GM21360 (cell line): ENCODE measurements at regions not wholly inside any gene's neighbourhood (a gene's known extent, or its start where the extent isn't known, plus 50 kb on each side); places are given as distances from the start of the nearest gene placed in this dataset.
"Not testable (repeated sequence)": the region's sequence is repeated elsewhere in the genome, so short reads cannot be mapped to it uniquely, and the experiment has no call there.

Experiments used
- ATAC-seq: cut with Tn5 transposase; IDR thresholded peaks from one replicate; pipeline ENCODE4 v1.9.1; 2021; ENCODE audit warnings: mild to moderate bottlenecking, moderate library complexity; ENCODE audit not compliant: unreplicated experiment

DNA sequence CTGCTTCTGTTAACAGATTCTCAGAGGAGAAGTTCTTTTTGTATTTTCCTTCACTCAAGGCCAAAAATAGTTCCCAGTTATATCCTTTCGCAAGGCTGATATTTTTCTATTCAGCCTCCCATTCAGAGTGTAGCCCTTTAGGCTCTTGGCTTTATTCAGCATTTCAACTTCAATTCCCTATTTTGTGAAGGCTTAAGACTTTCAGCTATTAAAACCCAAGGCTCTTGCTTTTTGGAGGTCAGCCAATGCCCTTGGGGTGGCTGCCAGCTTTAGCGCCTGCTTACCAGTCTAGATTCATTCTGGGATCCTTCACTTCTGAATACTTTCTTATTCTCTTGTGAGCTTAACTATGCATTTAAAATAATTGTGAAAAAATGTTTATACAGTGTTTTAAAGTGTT is 57.3 kb upstream of the ADGRA3 start:
- no peak for ATAC-seq

DNA sequence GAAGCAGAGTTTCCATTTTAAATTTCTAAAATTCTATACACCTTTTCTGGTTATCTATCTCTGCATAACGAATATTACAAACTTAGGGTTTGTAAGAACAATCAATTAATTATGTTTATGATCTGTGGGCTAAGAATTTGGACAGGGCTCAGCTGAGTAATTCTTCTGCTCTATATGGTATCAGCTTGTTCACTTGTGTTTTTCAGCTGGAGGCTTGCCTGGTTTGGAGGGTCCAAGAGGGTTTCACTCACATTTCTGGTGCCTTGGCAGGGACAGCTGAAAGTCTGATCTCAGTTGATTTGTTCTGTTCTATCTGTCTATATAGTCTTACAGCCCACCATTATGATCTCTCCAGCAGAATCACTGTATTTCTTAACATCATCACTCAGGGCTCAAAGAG is 57.8 kb upstream of the ADGRA3 start:
- ATAC-seq, result no peak

DNA sequence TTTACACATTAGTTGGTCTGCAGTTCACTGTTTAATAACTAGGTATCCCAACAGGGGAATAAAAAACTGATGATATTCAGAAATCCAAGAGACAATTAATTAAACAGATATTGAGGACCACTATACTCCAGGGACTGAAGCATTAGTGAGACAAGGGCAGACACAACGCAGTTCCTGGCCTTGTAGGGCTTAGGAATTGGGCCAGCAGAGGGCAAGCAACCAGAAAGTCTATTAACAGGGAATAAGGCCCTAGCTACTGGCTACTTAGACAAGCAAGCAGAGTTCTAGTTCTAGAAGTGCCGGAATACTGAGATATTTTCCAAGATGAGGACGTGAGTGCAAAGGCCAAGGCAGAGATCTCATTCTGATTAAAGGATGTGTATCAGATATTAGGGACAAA is 58.6 kb upstream of the ADGRA3 start:
- ATAC-seq, result no peak

DNA sequence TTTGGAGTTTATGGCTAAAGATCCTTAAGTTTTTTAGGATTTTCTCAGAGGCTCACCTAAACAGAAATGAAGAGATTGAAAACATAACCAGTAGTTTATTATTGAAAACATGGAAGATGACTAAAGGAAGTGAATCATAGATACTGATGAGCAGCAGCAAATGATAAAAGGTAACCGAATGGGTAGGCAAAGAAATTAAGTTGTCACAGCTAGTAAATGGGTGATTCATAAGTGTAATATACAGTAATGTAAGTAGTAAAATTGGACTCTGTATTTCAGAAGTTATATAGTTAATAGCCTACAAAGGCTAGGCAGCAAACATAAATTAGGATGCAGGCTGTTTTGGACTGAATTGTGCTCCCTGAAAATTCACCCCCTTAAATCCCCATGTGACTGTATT is 59.0 kb upstream of the ADGRA3 start:
- no peak for ATAC-seq

DNA sequence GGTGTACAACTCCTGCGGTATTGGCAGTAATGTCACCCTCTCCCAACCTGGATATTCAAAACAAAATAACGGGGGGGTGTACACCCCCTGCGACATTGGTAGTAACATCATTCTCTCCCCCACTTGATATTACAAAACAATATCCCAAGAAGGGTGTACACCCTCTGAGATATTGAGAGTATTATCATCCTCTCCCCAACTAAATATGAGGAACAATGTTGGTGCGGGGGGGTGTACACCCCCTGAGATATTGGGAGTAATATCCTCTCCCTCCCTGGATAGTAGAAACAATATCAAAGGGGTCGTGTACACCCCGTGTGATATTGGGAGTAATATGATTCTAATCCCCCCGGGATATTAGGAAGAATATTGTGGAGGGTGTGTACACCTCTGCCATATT is 71.4 kb upstream of the ADGRA3 start:
- ATAC-seq, result no peak

DNA sequence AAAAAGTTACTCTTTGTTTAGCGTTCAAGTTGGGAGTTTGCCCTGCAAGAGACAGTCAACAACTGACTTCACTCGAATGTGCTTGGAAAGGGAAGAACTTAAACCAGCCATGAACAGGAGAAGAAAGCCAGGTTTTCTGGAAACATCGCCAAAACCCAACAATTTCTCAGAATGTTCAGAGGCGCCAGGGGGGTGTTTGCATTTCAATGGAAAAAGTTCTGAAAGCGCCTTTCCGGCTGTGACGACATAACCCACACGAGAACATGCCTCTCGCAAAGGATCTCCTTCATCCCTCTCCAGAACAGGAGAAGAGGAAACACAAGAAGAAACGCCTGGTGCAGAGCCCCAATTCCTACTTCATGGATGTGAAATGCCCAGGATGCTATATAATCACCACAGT is 78.1 kb upstream of the ADGRA3 start:
- no peak for ATAC-seq

DNA sequence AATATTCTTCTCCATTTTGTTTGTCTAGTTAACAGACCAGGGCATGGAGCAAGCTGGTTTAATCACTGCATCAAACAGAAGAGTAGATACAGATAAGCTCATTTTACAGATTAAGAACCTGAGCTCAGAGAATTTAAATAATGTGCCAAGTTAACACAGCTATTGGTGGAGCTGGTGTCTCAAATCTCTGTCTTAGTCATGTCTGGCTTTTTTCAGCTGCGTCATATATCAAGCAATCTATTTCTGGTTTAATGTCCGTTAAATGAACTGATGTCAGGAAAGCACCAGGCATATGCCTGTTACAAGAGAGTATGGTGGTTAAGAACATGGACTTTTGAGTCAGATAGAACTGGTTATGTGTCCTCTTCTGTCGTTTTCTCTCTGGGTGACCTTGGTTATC is 79.8 kb upstream of the ADGRA3 start:
- ATAC-seq, result peak; percentile 94

DNA sequence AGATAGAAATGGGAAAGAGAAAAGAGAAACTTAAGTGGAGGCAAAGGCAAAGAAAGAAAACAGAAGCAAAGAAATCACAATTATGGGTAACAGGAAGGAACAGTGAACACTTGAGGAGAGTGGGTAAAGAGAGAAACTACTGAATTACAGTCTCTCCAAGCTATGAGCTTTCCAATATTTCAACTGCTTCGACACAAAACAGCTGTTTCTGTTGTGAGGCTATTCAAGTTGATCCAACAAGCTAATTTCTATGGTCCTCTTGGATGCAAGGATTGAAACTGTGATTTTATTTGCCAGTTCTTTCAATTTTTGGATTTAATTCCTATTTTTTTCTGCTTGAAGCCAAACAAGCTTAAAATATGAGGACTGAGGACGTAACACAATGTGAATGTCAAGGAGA is 80.5 kb upstream of the ADGRA3 start:
- no peak for ATAC-seq

DNA sequence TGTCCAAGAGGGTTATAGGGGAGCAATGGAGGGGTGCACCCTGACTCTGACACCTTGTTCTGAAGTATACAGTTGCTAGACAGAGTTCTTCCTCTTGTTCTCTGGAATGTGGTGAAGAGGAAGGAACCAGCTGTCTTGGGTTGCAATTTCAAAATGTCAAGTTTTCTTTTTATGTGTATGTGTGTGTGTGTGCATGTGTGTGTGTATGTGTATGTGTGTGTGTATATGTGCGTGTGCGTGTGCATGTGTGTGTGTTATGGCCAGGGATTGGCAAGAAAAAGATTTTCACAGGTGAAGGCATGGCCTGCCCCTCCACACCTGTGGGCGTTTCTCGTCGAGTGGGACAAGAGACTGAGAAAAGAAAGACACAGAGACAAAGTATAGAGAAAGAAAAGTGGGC is 81.6 kb upstream of the ADGRA3 start:
- no peak for ATAC-seq

DNA sequence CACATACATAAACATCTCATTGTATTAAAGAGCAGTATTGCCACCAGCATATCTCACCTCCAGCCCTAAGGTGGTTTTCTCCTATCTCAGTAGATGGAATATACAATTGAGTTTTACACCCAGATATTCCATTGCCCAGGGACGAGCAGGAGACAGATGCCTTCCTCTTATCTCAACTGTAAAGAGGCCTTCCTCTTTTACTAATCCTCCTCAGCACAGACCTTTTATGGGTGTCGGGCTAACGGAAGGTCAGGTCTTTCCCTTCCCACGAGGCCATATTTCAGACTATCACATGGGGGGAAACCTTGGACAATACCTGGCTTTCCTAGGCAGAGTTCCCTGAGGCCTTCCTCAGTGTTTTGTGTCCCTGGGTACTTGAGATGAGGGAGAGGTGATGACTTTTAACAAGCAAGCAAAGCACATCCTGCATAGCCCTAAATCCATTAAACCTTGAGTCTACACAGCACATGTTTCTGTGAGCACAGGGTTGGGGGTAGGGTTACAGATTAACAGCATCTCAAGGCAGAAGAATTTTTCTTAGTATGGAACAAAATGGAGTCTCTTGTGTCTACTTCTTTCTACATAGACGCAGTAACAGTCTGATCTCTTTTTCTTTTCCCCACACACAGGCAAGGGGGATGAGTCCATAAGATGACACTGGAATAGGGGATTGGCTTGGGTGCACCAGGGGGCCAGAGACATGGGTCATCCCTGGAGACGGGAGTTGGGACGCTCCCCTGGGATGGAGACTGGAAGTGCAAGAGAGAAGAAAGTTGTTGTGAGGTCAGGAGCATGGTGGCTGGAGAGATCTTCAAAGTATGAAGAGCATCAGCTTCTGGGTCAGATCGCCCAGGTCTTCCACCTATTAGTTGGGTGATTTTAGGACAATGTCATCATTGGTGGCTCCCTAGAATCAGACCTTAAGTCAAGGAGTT is 82.5 kb upstream of the ADGRA3 start:
- ATAC-seq, result not testable (repeated sequence)

DNA sequence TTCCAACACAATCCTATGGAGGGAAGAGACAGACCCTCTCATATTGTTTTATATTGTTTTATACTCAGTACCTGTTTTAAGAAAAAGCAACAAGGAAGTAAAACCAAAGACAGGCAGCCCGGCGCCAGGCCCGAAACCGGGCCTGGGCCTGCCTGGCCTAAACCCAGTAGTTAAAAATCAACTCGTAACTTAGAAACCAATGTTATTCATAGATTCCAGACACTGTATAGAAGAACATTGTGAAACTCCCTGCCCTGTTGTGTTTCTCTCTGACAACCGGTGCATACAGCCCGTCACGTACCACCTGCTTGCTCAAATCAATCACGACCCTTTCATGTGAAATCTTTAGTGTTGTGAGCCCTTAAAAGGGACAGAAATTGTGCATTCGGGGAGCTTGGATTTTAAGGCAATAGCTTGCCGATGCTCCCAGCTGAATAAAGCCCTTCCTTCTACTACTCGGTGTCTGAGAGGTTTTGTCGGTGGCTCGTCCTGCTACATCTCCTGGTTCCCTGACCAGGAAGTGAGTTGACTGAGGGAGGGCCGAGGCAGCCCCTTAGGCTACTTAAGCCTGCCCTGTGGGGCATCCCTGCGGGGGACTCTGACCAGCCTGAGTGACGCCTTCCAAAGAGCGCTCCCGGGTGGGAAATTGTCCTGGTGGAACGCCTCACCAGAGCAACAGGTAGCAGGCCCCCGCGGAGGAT is 83.5 kb upstream of the ADGRA3 start:
- ATAC-seq, result not testable (repeated sequence)

DNA sequence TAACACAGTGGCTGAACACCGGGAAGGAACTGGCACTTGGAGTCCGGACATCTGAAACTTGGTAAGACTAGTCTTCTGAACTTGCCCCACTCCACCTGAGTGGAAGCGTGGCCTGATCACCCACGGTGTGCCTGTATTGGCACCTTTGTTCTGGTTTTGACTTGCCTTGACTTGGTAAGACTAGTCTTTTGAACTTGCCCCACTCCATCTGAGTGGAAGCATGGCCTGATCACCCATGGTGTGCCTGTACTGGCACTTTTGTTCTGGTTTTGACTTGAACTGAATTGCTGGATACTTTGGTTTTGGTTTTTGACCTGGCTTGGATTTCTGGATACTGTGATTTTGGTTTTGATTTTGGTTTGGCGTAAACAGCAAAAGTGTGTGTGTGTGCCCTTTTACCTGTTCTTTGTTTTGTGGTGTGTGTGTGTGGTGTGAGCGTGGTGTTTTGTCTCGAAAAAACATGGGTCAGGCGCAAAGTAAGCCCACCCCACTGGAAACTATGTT is 84.1 kb upstream of the ADGRA3 start:
- not testable (repeated sequence) for ATAC-seq

DNA sequence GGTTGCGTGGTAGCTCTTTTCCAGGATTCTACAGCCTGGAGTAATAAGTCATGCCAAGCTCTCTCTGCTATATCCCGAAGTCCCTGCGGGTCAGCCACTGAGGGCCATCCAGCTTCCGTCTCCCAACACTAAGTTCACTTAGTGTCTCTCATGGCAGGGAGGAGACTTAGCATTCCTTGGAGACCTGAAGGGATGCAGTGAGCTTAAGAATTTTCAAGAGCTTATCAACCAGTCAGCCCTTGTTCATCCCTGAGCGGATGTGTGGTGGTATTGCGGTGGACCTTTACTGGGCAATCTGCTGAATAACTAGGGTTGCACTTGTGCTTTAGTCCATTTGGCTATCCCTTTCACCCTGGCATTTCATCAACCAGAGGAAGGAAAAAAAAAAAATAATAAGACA is 85.8 kb upstream of the ADGRA3 start:
- not testable (repeated sequence) for ATAC-seq

DNA sequence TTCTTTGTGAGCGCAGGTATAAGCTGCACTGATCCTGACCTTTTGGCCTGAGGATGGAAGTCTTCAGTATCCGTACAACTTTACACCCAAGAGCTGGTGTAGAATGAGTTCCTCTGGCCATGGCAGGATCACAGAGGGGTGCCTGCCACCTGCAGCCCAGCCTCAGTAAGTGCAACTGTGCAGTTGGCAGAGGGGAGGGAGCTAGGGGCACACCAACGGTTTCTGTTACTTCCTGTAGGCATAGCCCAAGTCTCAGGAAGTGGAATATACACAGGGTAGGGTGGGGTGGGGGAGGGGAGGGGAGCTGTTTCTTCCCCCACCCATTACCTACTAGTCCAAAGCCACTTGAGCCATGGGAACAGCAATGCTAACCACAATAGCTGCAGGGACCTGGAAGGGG is 85.4 kb upstream of the GBA3 start:
- peak; percentile 95 for ATAC-seq

DNA sequence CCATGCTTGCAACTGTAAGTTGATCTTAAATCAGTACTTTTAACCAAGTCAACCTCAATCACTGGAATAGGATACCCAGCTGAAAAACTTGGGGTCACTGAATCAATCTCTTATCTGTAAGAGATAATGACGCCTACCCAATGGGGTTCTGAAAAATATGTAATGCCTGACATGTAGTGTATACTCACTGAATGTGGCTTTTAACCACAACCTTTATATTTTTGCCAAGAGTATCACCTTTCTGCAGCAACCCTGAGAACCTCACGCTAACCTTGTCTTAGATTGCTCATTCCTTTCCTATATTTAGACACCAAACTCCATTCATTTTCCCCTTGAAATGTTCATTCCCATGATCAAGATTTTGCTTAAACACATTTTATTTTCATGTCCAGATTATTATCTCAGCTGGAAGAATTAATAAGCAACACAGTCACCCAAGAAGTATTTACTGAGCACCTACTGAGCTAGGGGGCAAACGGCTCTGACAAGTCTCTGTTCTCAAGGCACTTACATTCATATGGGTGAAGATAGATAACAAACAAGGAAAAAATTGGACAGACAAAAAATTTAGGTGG is 82.7 kb upstream of the GBA3 start:
- not testable (repeated sequence) for ATAC-seq

DNA sequence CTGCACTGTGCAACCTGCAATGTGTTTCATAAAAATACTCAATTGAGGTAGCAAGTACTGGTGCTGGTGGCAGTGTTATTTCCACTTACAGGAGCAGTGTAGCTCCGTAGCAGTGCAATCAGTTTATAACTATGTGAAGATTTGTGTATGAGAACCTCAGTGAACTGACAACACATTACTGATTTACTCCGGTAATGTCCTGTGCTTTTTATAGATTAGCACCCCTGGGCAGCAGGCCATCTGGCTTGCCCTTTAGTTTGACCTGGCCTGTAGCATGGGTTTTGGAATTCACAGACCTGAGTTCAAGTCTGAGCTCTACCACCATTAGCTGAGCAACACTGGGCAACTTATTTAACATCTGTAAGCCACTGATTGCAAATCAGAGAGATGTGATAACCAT is 78.6 kb upstream of the GBA3 start:
- no peak for ATAC-seq

DNA sequence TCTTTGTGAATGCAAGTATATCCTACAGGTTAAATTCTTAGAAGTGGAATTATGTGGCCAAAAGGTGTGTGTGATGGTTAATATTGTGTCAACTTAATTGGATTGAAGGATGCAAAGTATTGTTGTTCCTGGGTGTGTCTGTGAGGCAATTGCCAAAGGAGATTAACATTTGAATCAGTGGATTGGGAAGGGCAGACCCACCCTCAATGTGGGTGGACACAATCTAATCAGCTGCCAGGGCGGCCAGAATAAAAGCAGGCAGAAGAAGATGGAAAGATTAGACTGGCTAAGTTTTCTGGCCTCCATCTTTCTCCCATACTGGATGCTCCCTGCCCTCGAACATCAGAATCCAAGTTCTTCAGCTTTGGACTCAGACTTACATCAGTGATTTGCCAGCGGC is 76.2 kb upstream of the GBA3 start:
- ATAC-seq, result no peak

DNA sequence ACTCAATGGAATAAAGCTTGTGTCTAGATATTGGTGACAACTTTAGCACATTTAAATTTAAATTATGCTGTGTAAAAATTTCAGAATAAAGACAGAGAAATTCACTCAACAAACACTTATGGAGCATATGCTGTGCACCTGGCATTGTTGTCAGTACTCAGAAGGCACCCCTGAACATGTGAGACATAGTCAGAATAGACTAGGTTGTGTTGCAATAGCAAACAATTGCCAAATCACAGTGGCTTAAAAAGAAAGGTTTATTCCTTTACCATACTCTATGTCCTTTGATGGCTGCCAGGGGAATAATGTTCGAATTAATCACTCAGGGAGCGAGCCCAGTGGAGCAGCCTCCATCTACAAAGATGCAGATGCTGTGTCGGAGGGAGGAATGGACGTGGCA is 72.6 kb upstream of the GBA3 start:
- ATAC-seq, result not testable (repeated sequence)

DNA sequence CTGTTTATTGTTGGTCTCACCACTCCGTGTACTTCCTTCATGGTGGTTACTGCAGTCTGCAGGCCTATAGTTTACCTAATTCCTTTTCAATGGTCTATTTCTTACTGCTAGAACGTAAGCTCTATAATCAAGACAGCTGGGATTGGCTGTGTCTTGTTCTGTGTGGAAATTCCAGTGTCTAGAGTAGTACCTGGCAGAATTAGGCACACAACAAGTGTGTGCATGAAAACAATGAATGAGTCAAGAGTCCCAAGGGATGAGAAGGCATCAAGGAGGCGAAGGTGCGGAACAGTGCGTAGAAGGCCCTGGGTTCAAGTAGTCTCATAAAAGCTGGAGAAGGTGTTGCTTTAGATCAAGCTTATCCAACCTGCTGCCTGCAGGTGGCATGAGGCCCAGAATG is 70.8 kb upstream of the GBA3 start:
- not testable (repeated sequence) for ATAC-seq

DNA sequence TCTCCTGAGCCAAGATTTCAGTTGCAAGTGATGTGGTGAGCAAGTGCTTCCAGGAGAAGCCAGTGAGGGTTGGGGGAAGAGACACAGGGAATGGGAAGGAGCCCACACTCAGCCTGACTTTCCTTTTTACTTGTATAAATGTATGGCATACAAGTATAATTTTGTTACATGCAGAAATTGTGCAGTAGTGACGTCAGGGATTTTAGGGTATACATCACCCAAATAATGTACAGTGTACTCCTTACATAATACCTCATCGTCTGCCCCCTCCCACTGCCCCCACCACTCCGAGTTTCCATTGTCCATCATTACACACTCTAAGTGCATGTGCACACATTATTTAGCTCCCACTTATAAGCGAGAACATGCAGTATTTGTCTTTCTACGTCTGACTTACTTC is 68.7 kb upstream of the GBA3 start:
- ATAC-seq, result not testable (repeated sequence)

DNA sequence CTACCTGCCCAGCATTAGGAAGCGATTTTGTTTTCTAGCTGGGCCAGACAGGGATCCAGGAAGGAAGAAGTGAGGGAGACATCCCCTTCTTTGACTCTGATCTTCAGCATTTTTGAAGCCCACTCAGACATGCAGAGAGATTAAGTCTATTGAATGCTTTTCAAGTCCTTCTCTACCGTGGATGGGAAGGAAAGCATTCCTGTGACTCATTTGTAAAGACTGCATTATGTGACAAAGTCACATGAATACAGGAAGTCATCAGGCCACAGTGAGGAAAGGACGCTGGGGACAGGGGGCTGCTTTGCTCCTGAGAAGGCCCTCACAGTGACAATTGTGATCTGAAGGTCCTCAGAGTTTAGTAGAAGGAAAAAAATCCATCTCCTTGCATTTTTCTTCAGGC is 67.4 kb upstream of the GBA3 start:
- no peak for ATAC-seq

DNA sequence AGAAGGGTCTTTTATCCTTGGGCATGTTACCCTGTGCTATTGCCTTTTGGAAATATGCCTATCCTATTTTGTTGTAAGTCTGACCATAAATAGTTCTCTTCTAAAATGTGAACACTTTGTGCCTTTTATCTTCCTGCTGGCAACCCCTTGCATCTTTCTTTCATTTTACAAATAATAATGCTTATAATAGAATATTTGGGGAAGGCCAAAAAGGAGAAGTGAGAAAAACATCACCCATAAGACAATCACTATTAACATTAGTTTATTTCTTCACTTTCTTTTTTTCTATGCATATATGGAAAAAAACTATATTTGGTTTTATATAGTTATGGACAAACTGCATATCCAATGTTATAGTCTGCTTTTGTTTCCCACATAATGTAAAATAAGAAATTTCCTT is 64.9 kb upstream of the GBA3 start:
- ATAC-seq, result not testable (repeated sequence)
